ENCODE measurements at regions not wholly inside any gene's neighbourhood (a gene's known extent, or its start where the extent isn't known, plus 50 kb on each side); places are given as distances from the start of the nearest gene placed in this dataset.

DNA sequence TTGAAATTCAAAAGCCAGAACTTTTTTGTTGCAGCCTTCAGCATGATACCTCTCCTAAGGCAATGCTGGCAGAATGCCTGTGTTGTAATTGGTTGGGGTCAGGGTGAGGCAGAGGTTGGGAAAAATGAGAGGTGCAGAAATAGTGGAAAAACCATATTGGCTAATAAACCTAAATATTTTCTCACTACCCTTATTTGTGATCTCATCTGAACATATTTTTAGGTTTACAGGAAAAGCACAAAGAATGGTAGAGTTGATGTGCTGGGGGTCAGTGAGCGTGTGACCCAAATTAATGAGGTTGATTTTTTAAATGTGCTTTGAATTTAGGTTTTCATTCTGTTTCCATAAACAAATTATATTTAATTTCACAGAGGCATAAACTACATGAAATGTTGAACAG, 437.3 kb downstream of the HDGFL1 start:
- no peak overlapping the region for H2AFZ ChIP-seq (replicated peaks; ENCODE audit: low read length, poor library complexity)
- WGBS, 2 experiments (ENCODE audit: extremely low coverage in 2 of 2, insufficient read length in 1 of 2), result no CpG with 5 or more reads among the region's 1 CpG
- no peak overlapping the region for H3K4me2 ChIP-seq (ENCODE audit: low read depth, low read length)
- CTCF ChIA-PET, result no interaction called here
- no peak overlapping the region for H2BK120ac ChIP-seq (ENCODE audit: low read depth, low read length)
- no peak for TF ChIP-seq BHLHE40 (IDR thresholded peaks at IDR 0.05; ENCODE audit: low read depth, low read length)
- TF ChIP-seq MXI1 (IDR thresholded peaks at IDR 0.05; ENCODE audit: borderline replicate concordance, low read depth, low read length), result no peak
- TF ChIP-seq, protein P1, sequence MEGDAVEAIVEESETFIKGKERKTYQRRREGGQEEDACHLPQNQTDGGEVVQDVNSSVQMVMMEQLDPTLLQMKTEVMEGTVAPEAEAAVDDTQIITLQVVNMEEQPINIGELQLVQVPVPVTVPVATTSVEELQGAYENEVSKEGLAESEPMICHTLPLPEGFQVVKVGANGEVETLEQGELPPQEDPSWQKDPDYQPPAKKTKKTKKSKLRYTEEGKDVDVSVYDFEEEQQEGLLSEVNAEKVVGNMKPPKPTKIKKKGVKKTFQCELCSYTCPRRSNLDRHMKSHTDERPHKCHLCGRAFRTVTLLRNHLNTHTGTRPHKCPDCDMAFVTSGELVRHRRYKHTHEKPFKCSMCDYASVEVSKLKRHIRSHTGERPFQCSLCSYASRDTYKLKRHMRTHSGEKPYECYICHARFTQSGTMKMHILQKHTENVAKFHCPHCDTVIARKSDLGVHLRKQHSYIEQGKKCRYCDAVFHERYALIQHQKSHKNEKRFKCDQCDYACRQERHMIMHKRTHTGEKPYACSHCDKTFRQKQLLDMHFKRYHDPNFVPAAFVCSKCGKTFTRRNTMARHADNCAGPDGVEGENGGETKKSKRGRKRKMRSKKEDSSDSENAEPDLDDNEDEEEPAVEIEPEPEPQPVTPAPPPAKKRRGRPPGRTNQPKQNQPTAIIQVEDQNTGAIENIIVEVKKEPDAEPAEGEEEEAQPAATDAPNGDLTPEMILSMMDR (conservative IDR thresholded peaks at IDR 0.05; ENCODE audit: low read depth, low read length), result no peak
- no peak for TF ChIP-seq MAFK (IDR thresholded peaks at IDR 0.05; ENCODE audit: low read depth, low read length)
- no peak for TF ChIP-seq CEBPB (IDR thresholded peaks at IDR 0.05; ENCODE audit: low read depth, low read length)
- TF ChIP-seq, protein P2, sequence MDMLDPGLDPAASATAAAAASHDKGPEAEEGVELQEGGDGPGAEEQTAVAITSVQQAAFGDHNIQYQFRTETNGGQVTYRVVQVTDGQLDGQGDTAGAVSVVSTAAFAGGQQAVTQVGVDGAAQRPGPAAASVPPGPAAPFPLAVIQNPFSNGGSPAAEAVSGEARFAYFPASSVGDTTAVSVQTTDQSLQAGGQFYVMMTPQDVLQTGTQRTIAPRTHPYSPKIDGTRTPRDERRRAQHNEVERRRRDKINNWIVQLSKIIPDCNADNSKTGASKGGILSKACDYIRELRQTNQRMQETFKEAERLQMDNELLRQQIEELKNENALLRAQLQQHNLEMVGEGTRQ (IDR thresholded peaks at IDR 0.05; ENCODE audit: low read depth, low read length), result no peak
- TF ChIP-seq SMC3 (IDR thresholded peaks at IDR 0.05; ENCODE audit: low read depth, low read length), result no peak
- no peak for TF ChIP-seq RFX5 (IDR thresholded peaks at IDR 0.05; ENCODE audit: low read depth, low read length)
- no peak for TF ChIP-seq MAZ (IDR thresholded peaks at IDR 0.05; ENCODE audit: borderline replicate concordance, low read depth, low read length)
- TF ChIP-seq NFE2L2 (IDR thresholded peaks at IDR 0.05; ENCODE audit: low read depth, low read length), result no peak
- no peak for TF ChIP-seq RAD21 (IDR thresholded peaks at IDR 0.05; ENCODE audit: low read length)
- TF ChIP-seq POLR2A (IDR thresholded peaks at IDR 0.05; ENCODE audit: low read depth, low read length), result no peak
- no peak for TF ChIP-seq RCOR1 (IDR thresholded peaks at IDR 0.05; ENCODE audit: insufficient replicate concordance, low read length)
- no peak for TF ChIP-seq CHD1 (IDR thresholded peaks at IDR 0.05; ENCODE audit: low read depth, low read length)
- TF ChIP-seq FOS (IDR thresholded peaks at IDR 0.05; ENCODE audit: low read depth, low read length), result no peak
- TF ChIP-seq, protein P3, sequence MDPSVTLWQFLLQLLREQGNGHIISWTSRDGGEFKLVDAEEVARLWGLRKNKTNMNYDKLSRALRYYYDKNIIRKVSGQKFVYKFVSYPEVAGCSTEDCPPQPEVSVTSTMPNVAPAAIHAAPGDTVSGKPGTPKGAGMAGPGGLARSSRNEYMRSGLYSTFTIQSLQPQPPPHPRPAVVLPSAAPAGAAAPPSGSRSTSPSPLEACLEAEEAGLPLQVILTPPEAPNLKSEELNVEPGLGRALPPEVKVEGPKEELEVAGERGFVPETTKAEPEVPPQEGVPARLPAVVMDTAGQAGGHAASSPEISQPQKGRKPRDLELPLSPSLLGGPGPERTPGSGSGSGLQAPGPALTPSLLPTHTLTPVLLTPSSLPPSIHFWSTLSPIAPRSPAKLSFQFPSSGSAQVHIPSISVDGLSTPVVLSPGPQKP (IDR thresholded peaks at IDR 0.05; ENCODE audit: borderline replicate concordance, low read depth, low read length), result no peak
- in situ Hi-C loops (cut with MboI; ENCODE audit: low sequenced_read_pairs), result no loop called here
- H2BK5ac ChIP-seq (ENCODE audit: low read depth, low read length, poor library complexity, severe bottlenecking), result no peak overlapping the region
- H4K5ac ChIP-seq (ENCODE audit: low read depth, low read length), result no peak overlapping the region
- H3K18ac ChIP-seq (ENCODE audit: low read depth, low read length), result no peak overlapping the region
- no peak overlapping the region for H4K8ac ChIP-seq (ENCODE audit: low read depth in 2 of 2, low read length in 2 of 2)
- H3K9me1 ChIP-seq (ENCODE audit: insufficient read depth, low read length), result no peaks in the 10 kb centered on the region
- DNase-seq, result no peak
- no peak overlapping the region for H2AK5ac ChIP-seq (ENCODE audit: low read depth, low read length)
- H3K36me3 ChIP-seq (ENCODE audit: control insufficient read depth, insufficient read depth, low read length), result no peaks in the 10 kb centered on the region
- intact Hi-C loops (cut with micrococcal nuclease), result no loop called here
- no peak overlapping the region for H2BK15ac ChIP-seq (ENCODE audit: low read depth, low read length)
- BruUV-seq (replicated peaks), result no TSS peak
- no peaks in the 10 kb centered on the region for H3K9me3 ChIP-seq (ENCODE audit: control insufficient read depth, insufficient read depth, low read length)
- no peaks in the 10 kb centered on the region for H4K20me1 ChIP-seq (ENCODE audit: insufficient read depth, low read length)
- no peak overlapping the region for H3K23ac ChIP-seq (ENCODE audit: low read depth, low read length)
- no peak overlapping the region for H3K4me3 ChIP-seq (ENCODE audit: insufficient read depth, low read depth, low read length)
- no peak overlapping the region for H3K9ac ChIP-seq (ENCODE audit: low read depth, low read length)
- H2BK20ac ChIP-seq (ENCODE audit: low read depth, low read length), result no peak overlapping the region
- dilution Hi-C loops (cut with HindIII; ENCODE audit: low sequenced_read_pairs, unreplicated experiment), result no loop called here
- H3K4me1 ChIP-seq (ENCODE audit: control insufficient read depth, insufficient read depth, low read length), result 0 out of 2 replicates have a peak, but pooled peaks cover 2% of the 10 kb centered on the region
- no peak overlapping the region for H3K56ac ChIP-seq (ENCODE audit: extremely low read depth, insufficient read depth, low read length)
- H4K91ac ChIP-seq (ENCODE audit: insufficient read depth, low read depth, low read length), result no peak overlapping the region
- H3K4ac ChIP-seq (ENCODE audit: low read depth, low read length), result no peak overlapping the region
- no peak for ATAC-seq (ENCODE audit: low read depth)
- no peaks in the 10 kb centered on the region for H3K79me1 ChIP-seq (ENCODE audit: low read depth in 1 of 2, low read length in 2 of 2)
- POLR2A ChIA-PET (ENCODE audit: unreplicated experiment), result no interaction called here
- no peak overlapping the region for H2AK9ac ChIP-seq (replicated peaks; ENCODE audit: low read depth, low read length, poor library complexity)
- H3K27ac ChIP-seq (ENCODE audit: insufficient read depth, low read length), result no peak overlapping the region
- H3K27me3 ChIP-seq (ENCODE audit: control insufficient read depth, insufficient read depth, low read length), result no peaks in the 10 kb centered on the region
- H3K14ac ChIP-seq (replicated peaks; ENCODE audit: low read depth, low read length), result no peak overlapping the region
